Endothelial cell of umbilical vein (primary cell): ENCODE measurements at regions not wholly inside any gene's neighbourhood (a gene's known extent, or its start where the extent isn't known, plus 50 kb on each side); places are given as distances from the start of the nearest gene placed in this dataset.

Source experiments
- BruUV-seq: library from RNA; stranded (reverse); fragments of 400-500 nt; replicated peaks from 2 replicates; lab custom pipeline; 2021; lab: Mats Ljungman, UMichigan
- CTCF ChIA-PET: fragments of 300-600, 350-600 bp; sonication (Branson Sonifier 250); formaldehyde crosslinking; loops from one replicate; lab custom pipeline; 2021; ENCODE audit warnings: antibody characterized with exemption, inconsistent platforms; lab: Charles Lee
- POLR2A ChIA-PET: fragments of 300-600, 350-600 bp; sonication (Branson Sonifier 250); formaldehyde crosslinking; loops from one replicate; lab custom pipeline; 2021; ENCODE audit warnings: antibody characterized with exemption, inconsistent platforms; lab: Charles Lee
- DNase-seq: peaks from one replicate; pipeline ENCODE4 v3.0.0-alpha.2; 2011; ENCODE audit warnings: low read depth, low spot score
- FAIRE-seq: peaks from 2 replicates; lab custom pipeline; 2011; peaks lifted over from hg19 to GRCh38; lab: Jason Lieb, UNC
- H2AFZ ChIP-seq: 2 replicates; pipeline ENCODE4 v1.6.0; 2012; ENCODE audit warnings: low read depth, low read length, control low read depth, inconsistent platforms
- H3K27ac ChIP-seq: 2 replicates; pipeline ENCODE4 v1.5.1; 2011; ENCODE audit warnings: low read depth, mild to moderate bottlenecking, control low read depth, low read length, moderate library complexity; ENCODE audit not compliant: insufficient read depth
- H3K27me3 ChIP-seq, 2 experiments: 2 replicates each; pipeline versions ENCODE4 v1.6.0 to v1.6.1; 2011; ENCODE audit warnings: low read length in 2 of 2, mixed read lengths in 1 of 2; ENCODE audit not compliant: control insufficient read depth in 2 of 2, insufficient read depth in 2 of 2
- H3K36me3 ChIP-seq, 2 experiments: 2 replicates in 1 of 2; 3 replicates in 1 of 2; pipeline ENCODE4 v1.5.1; 2011; ENCODE audit warnings: low read length in 2 of 2, mild to moderate bottlenecking in 1 of 2, moderate library complexity in 1 of 2; ENCODE audit not compliant: control insufficient read depth in 2 of 2, insufficient read depth in 2 of 2; ENCODE audit errors: extremely low read depth in 1 of 2
- H3K4me1 ChIP-seq: 3 replicates; pipeline ENCODE4 v1.5.1; 2011; ENCODE audit warnings: mild to moderate bottlenecking, low read length; ENCODE audit not compliant: control insufficient read depth, insufficient read depth; ENCODE audit errors: extremely low read depth
- H3K4me2 ChIP-seq: 2 replicates; pipeline ENCODE4 v1.6.1; 2011; ENCODE audit warnings: low read length, control low read depth, mixed read lengths; ENCODE audit not compliant: insufficient read depth
- H3K4me3 ChIP-seq, 3 experiments: fragments of 200-600 bp in 1 of 3; sonication (generic), shearing (Covaris generic) in 1 of 3; replicated peaks in 1 of 3; 2 replicates each; pipeline ENCODE4 v1.5.1; 2011 to 2016; ENCODE audit warnings: control low read depth in 3 of 3, low read length in 3 of 3, mild to moderate bottlenecking in 2 of 3, inconsistent platforms in 1 of 3, low read depth in 1 of 3, moderate library complexity in 1 of 3; ENCODE audit not compliant: insufficient read depth in 1 of 3
- H3K79me2 ChIP-seq: 2 replicates; pipeline ENCODE4 v1.6.0; 2012; ENCODE audit warnings: low read length, inconsistent platforms; ENCODE audit not compliant: control insufficient read depth, insufficient read depth
- H3K9ac ChIP-seq: replicated peaks from 2 replicates; pipeline ENCODE3; 2011; ENCODE audit warnings: low read length, control low read depth; ENCODE audit not compliant: insufficient read depth; ENCODE audit errors: extremely low read depth
- H3K9me1 ChIP-seq: replicated peaks from 3 replicates; pipeline ENCODE4 v1.6.0; 2011; ENCODE audit warnings: mild to moderate bottlenecking, low read length; ENCODE audit not compliant: control insufficient read depth, insufficient read depth; ENCODE audit errors: extremely low read depth
- H3K9me3 ChIP-seq: replicated peaks from 2 replicates; pipeline ENCODE4 v1.5.1; 2012; ENCODE audit warnings: low read length, inconsistent platforms; ENCODE audit not compliant: control insufficient read depth, insufficient read depth
- H4K20me1 ChIP-seq: replicated peaks from 2 replicates; pipeline ENCODE3; 2011; ENCODE audit warnings: mild to moderate bottlenecking, low read length; ENCODE audit not compliant: control insufficient read depth, insufficient read depth; ENCODE audit errors: extremely low read depth
- EZH2 ChIP-seq: IDR thresholded peaks from 2 replicates; pipeline ENCODE4 v1.6.1; 2012; ENCODE audit warnings: borderline replicate concordance, low read depth, mild to moderate bottlenecking, moderate library complexity, low read length, inconsistent platforms; ENCODE audit not compliant: severe bottlenecking
- FOS ChIP-seq: IDR thresholded peaks from 2 replicates; pipeline ENCODE4 v1.6.1; 2011; ENCODE audit warnings: mild to moderate bottlenecking, low read length, moderate library complexity, borderline replicate concordance; ENCODE audit not compliant: insufficient read depth
- GATA2 ChIP-seq: IDR thresholded peaks from 2 replicates; pipeline ENCODE4 v1.7.0; 2011; ENCODE audit warnings: low read depth, mild to moderate bottlenecking, moderate library complexity, mixed read lengths, low read length; ENCODE audit not compliant: insufficient read length, insufficient read depth
- JUN ChIP-seq: IDR thresholded peaks from 2 replicates; pipeline ENCODE4 v1.6.1; 2011; ENCODE audit warnings: borderline replicate concordance, low read depth; ENCODE audit not compliant: insufficient read length, insufficient read depth
- MYC ChIP-seq: IDR thresholded peaks from one replicate; pipeline ENCODE4 v1.6.1; 2011; ENCODE audit warnings: mild to moderate bottlenecking, low read depth, low read length
- POLR2A ChIP-seq: IDR thresholded peaks from 2 replicates; pipeline ENCODE4 v1.6.1; 2012; ENCODE audit warnings: low read depth, mild to moderate bottlenecking, control low read depth, low read length
- POLR2AphosphoS5 ChIP-seq: IDR thresholded peaks from 2 replicates; pipeline ENCODE4 v1.6.1; 2012; ENCODE audit warnings: low read depth, mild to moderate bottlenecking, control low read depth, low read length, moderate library complexity; ENCODE audit not compliant: insufficient read depth
- dilution Hi-C: fragments of 300-500 bp; cut with MboI; formaldehyde crosslinking; loops from one replicate; pipeline ENCODE4 v1.15.0; 2019; ENCODE audit warnings: low sequenced_read_pairs; ENCODE audit not compliant: extremely low pct_ligation_motif_present
- intact Hi-C: fragments of 100-400 bp; cut with micrococcal nuclease; formaldehyde crosslinking; loops from one replicate; pipeline ENCODE4 v1.10.0; 2022
- TF ChIP-seq, protein P1 (sequence below), 2 donors: IDR thresholded peaks; 1 replicate in 1 of 2; 2 replicates in 1 of 2; pipeline ENCODE4 v1.5.1; 2011; ENCODE audit warnings: low read length in 2 of 2, mild to moderate bottlenecking in 2 of 2, moderate library complexity in 2 of 2, control low read depth in 1 of 2, inconsistent platforms in 1 of 2, low read depth in 1 of 2; ENCODE audit not compliant: insufficient read depth in 1 of 2; ENCODE audit errors: extremely low read depth in 1 of 2
- TF ChIP-seq, protein P2 (sequence below): IDR thresholded peaks from 2 replicates; pipeline ENCODE4 v1.6.1; 2011; ENCODE audit not compliant: insufficient read depth, insufficient read length

DNA sequence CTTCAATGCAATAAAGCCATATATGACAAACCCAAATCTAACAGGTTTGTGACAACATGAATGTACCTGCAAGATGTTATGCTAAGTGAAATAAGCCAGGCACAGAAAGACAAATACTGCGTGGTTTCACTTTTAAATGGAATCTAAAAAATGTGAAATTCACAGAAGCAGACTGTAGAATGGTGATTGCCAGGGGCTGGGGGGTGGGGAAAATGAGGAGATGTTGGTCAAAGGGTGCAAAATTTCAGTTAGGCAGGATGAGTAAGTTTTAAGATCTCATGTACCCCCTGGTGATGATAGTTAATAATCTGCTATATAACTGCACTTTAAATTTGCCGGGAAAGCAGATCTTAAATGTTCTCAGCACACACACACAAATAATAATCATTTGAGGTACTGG is 160.5 kb downstream of the PTBP2 start:
- Histone ChIP-seq H3K27me3 (no peaks in the 10 kb centered on the region), H3K79me2 (no peaks in the 10 kb centered on the region), H3K4me2 (no peak overlapping the region), H3K9me3 (no peaks in the 10 kb centered on the region), H3K4me1 (peaks cover 3% of the 10 kb centered on the region), H3K4me3 (no peak overlapping the region), H3K9me1 (no peaks in the 10 kb centered on the region), H3K27ac (no peak overlapping the region), H2AFZ (no peak overlapping the region), H3K36me3 (no peaks in the 10 kb centered on the region), H3K9ac (no peak overlapping the region), H4K20me1 (no peaks in the 10 kb centered on the region)
- ChIA-PET CTCF (no interaction called here), POLR2A (interaction anchor here (0.6 kb wide), 1 partner anchor 47 kb away, joined by 4 read pairs; no protein-coding TSS in a partner anchor)
- DNase-seq, result no peak
- intact Hi-C loops, result loop anchor here (5.0 kb wide), 1 partner anchor 180 kb away; no protein-coding TSS in a partner anchor
- FAIRE-seq, result no peak
- dilution Hi-C loops, result no loop called here
- TF ChIP-seq, protein P1, sequence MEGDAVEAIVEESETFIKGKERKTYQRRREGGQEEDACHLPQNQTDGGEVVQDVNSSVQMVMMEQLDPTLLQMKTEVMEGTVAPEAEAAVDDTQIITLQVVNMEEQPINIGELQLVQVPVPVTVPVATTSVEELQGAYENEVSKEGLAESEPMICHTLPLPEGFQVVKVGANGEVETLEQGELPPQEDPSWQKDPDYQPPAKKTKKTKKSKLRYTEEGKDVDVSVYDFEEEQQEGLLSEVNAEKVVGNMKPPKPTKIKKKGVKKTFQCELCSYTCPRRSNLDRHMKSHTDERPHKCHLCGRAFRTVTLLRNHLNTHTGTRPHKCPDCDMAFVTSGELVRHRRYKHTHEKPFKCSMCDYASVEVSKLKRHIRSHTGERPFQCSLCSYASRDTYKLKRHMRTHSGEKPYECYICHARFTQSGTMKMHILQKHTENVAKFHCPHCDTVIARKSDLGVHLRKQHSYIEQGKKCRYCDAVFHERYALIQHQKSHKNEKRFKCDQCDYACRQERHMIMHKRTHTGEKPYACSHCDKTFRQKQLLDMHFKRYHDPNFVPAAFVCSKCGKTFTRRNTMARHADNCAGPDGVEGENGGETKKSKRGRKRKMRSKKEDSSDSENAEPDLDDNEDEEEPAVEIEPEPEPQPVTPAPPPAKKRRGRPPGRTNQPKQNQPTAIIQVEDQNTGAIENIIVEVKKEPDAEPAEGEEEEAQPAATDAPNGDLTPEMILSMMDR (IDR thresholded peaks at IDR 0.05; ENCODE audit: extremely low read depth in 1 of 2, insufficient read depth in 1 of 2, low read depth in 1 of 2, low read length in 2 of 2), result no peak
- TF ChIP-seq EZH2, result no peak
- TF ChIP-seq POLR2AphosphoS5, result no peak
- no TSS peak for BruUV-seq

DNA sequence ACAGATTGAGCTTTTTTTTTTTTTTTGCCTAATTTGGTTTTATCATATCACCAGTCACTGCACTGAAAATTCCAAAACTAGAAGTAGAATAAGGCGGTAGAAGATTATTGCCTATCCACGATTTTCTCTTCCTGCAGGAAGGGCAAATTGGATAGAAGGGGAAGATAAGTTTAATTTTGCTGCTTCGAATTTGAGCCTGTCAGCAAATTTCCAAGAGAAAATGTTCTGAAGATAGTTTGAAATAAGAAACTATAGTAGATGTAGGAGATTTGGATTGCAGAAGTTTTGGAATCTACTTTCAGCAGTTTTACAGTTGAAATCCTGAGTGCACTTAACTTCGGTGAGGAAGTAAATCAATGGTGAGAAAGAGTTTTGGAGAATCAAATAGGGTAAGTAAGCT is 164.9 kb downstream of the PTBP2 start:
- Histone ChIP-seq H3K9me1 (no peaks in the 10 kb centered on the region), H2AFZ (no peak overlapping the region), H4K20me1 (no peaks in the 10 kb centered on the region), H3K36me3 (no peaks in the 10 kb centered on the region), H3K4me2 (no peak overlapping the region), H3K9me3 (no peaks in the 10 kb centered on the region), H3K79me2 (no peaks in the 10 kb centered on the region), H3K9ac (no peak overlapping the region), H3K27me3 (peaks cover 0 to 2% of the 10 kb centered on the region in 2 experiments), H3K27ac (no peak overlapping the region), H3K4me1 (no peaks in the 10 kb centered on the region), H3K4me3 (no peak overlapping the region)
- no peak for TF ChIP-seq POLR2AphosphoS5
- TF ChIP-seq, protein P1 (IDR thresholded peaks at IDR 0.05; ENCODE audit: extremely low read depth in 1 of 2, insufficient read depth in 1 of 2, low read depth in 1 of 2, low read length in 2 of 2), result no peak
- no peak for TF ChIP-seq GATA2
- no peak for TF ChIP-seq EZH2
- no peak for TF ChIP-seq FOS
- TF ChIP-seq, protein P2, sequence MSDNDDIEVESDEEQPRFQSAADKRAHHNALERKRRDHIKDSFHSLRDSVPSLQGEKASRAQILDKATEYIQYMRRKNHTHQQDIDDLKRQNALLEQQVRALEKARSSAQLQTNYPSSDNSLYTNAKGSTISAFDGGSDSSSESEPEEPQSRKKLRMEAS, result no peak
- no peak for TF ChIP-seq JUN
- no peak for TF ChIP-seq POLR2A
- no peak for TF ChIP-seq MYC
- ChIA-PET POLR2A (interaction anchor here (0.6 kb wide), 1 partner anchor 100 kb away, joined by 3 read pairs; no protein-coding TSS in a partner anchor), CTCF (interaction anchor here (1.0 kb wide), 1 partner anchor 14 kb away, joined by 3 read pairs; no protein-coding TSS in a partner anchor)
- dilution Hi-C loops (no loop called here), intact Hi-C loops (no loop called here)
- BruUV-seq, result no TSS peak
- no peak for FAIRE-seq
- DNase-seq, result no peak
